Breast epithelium (tissue), 3 donors: ENCODE measurements at regions not wholly inside any gene's neighbourhood (a gene's known extent, or its start where the extent isn't known, plus 50 kb on each side); places are given as distances from the start of the nearest gene placed in this dataset.

ENCODE experiments used
- POLR2A ChIP-seq: fragments of 450-650 bp; IDR thresholded peaks from one replicate; pipeline ENCODE4 v1.6.1; 2016; ENCODE audit warnings: antibody characterized with exemption, mild to moderate bottlenecking, moderate library complexity
- POLR2AphosphoS5 ChIP-seq, 3 donors: sonication (generic); formaldehyde crosslinking; IDR thresholded peaks; one replicate each; pipeline ENCODE4 v1.6.1; 2017; ENCODE audit warnings: antibody characterized with exemption in 3 of 3
- TF ChIP-seq, protein P1 (sequence below), 3 donors: fragments of 450-650 bp; IDR thresholded peaks; one replicate each; pipeline ENCODE4 v1.5.1; 2016 to 2017; ENCODE audit warnings: antibody characterized with exemption in 3 of 3, mild to moderate bottlenecking in 3 of 3, moderate library complexity in 3 of 3

GRCh38 chr6:6790393-6790792, 201.9 kb downstream of the LY86 start:
- TF ChIP-seq, protein P1, sequence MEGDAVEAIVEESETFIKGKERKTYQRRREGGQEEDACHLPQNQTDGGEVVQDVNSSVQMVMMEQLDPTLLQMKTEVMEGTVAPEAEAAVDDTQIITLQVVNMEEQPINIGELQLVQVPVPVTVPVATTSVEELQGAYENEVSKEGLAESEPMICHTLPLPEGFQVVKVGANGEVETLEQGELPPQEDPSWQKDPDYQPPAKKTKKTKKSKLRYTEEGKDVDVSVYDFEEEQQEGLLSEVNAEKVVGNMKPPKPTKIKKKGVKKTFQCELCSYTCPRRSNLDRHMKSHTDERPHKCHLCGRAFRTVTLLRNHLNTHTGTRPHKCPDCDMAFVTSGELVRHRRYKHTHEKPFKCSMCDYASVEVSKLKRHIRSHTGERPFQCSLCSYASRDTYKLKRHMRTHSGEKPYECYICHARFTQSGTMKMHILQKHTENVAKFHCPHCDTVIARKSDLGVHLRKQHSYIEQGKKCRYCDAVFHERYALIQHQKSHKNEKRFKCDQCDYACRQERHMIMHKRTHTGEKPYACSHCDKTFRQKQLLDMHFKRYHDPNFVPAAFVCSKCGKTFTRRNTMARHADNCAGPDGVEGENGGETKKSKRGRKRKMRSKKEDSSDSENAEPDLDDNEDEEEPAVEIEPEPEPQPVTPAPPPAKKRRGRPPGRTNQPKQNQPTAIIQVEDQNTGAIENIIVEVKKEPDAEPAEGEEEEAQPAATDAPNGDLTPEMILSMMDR (IDR thresholded peaks at IDR 0.05), result no peak
- TF ChIP-seq POLR2AphosphoS5 (IDR thresholded peaks at IDR 0.05) (no peak), POLR2A (no peak)
